HEK293T (cell line): ENCODE measurements at regions not wholly inside any gene's neighbourhood (a gene's known extent, or its start where the extent isn't known, plus 50 kb on each side); places are given as distances from the start of the nearest gene placed in this dataset.

Experiments
- BHLHE40 ChIP-seq: fragments of 450-650 bp; IDR thresholded peaks from 2 replicates; pipeline ENCODE4 v1.6.1; 2016; ENCODE audit warnings: mild to moderate bottlenecking, moderate library complexity, borderline replicate concordance
- SP1 ChIP-seq: fragments of 450-650 bp; IDR thresholded peaks from 2 replicates; pipeline ENCODE4 v1.6.1; 2017

DNA sequence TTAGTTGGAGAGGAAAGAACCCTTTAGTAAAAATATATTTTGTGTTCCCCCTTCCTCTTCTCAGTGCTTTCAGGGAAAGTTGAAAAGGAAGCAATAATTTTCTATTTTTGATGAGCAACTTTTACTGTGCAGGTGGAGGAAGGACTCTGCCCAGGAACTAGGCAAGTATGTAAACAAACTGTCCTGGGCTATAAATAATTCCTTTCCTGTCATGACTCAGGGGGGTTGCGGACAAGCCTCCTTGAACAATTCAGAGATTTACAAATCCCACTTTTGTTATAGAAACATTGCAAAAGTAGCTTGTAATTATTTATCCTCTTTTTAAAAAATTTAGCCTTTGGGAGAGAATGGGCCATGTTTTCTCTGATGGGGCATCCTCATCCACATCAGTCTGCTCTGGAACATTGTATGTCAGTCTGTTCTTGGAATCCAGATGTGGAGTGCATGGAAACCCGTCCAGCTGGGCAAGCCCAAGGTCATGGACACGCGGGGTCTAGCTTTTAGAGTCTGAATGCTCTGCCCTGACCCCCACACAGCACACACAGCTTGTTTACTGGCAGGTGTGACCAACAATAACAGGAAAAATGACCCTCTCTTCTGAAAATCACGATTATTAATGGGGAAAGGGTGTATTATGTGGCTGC, 127.6 kb downstream of the GADD45G start:
- TF ChIP-seq BHLHE40: no peak
- no peak for TF ChIP-seq SP1
